Endothelial cell of umbilical vein (primary cell): ENCODE measurements at regions not wholly inside any gene's neighbourhood (a gene's known extent, or its start where the extent isn't known, plus 50 kb on each side); places are given as distances from the start of the nearest gene placed in this dataset.

ENCODE experiments used
- BruUV-seq: library from RNA; stranded (reverse); fragments of 400-500 nt; replicated peaks from 2 replicates; lab custom pipeline; 2021; lab: Mats Ljungman, UMichigan
- CTCF ChIA-PET: fragments of 300-600, 350-600 bp; sonication (Branson Sonifier 250); formaldehyde crosslinking; loops from one replicate; lab custom pipeline; 2021; ENCODE audit warnings: antibody characterized with exemption, inconsistent platforms; lab: Charles Lee
- POLR2A ChIA-PET: fragments of 300-600, 350-600 bp; sonication (Branson Sonifier 250); formaldehyde crosslinking; loops from one replicate; lab custom pipeline; 2021; ENCODE audit warnings: antibody characterized with exemption, inconsistent platforms; lab: Charles Lee
- DNase-seq: peaks from one replicate; pipeline ENCODE4 v3.0.0-alpha.2; 2011; ENCODE audit warnings: low read depth, low spot score
- FAIRE-seq: peaks from 2 replicates; lab custom pipeline; 2011; peaks lifted over from hg19 to GRCh38; lab: Jason Lieb, UNC
- H2AFZ ChIP-seq: 2 replicates; pipeline ENCODE4 v1.6.0; 2012; ENCODE audit warnings: low read depth, low read length, control low read depth, inconsistent platforms
- H3K27ac ChIP-seq: 2 replicates; pipeline ENCODE4 v1.5.1; 2011; ENCODE audit warnings: low read depth, mild to moderate bottlenecking, control low read depth, low read length, moderate library complexity; ENCODE audit not compliant: insufficient read depth
- H3K27me3 ChIP-seq, 2 experiments: 2 replicates each; pipeline versions ENCODE4 v1.6.0 to v1.6.1; 2011; ENCODE audit warnings: low read length in 2 of 2, mixed read lengths in 1 of 2; ENCODE audit not compliant: control insufficient read depth in 2 of 2, insufficient read depth in 2 of 2
- H3K36me3 ChIP-seq, 2 experiments: 2 replicates in 1 of 2; 3 replicates in 1 of 2; pipeline ENCODE4 v1.5.1; 2011; ENCODE audit warnings: low read length in 2 of 2, mild to moderate bottlenecking in 1 of 2, moderate library complexity in 1 of 2; ENCODE audit not compliant: control insufficient read depth in 2 of 2, insufficient read depth in 2 of 2; ENCODE audit errors: extremely low read depth in 1 of 2
- H3K4me1 ChIP-seq: 3 replicates; pipeline ENCODE4 v1.5.1; 2011; ENCODE audit warnings: mild to moderate bottlenecking, low read length; ENCODE audit not compliant: control insufficient read depth, insufficient read depth; ENCODE audit errors: extremely low read depth
- H3K4me2 ChIP-seq: 2 replicates; pipeline ENCODE4 v1.6.1; 2011; ENCODE audit warnings: low read length, control low read depth, mixed read lengths; ENCODE audit not compliant: insufficient read depth
- H3K4me3 ChIP-seq, 3 experiments: fragments of 200-600 bp in 1 of 3; sonication (generic), shearing (Covaris generic) in 1 of 3; replicated peaks in 1 of 3; 2 replicates each; pipeline ENCODE4 v1.5.1; 2011 to 2016; ENCODE audit warnings: control low read depth in 3 of 3, low read length in 3 of 3, mild to moderate bottlenecking in 2 of 3, inconsistent platforms in 1 of 3, low read depth in 1 of 3, moderate library complexity in 1 of 3; ENCODE audit not compliant: insufficient read depth in 1 of 3
- H3K79me2 ChIP-seq: 2 replicates; pipeline ENCODE4 v1.6.0; 2012; ENCODE audit warnings: low read length, inconsistent platforms; ENCODE audit not compliant: control insufficient read depth, insufficient read depth
- H3K9ac ChIP-seq: replicated peaks from 2 replicates; pipeline ENCODE3; 2011; ENCODE audit warnings: low read length, control low read depth; ENCODE audit not compliant: insufficient read depth; ENCODE audit errors: extremely low read depth
- H3K9me1 ChIP-seq: replicated peaks from 3 replicates; pipeline ENCODE4 v1.6.0; 2011; ENCODE audit warnings: mild to moderate bottlenecking, low read length; ENCODE audit not compliant: control insufficient read depth, insufficient read depth; ENCODE audit errors: extremely low read depth
- H3K9me3 ChIP-seq: replicated peaks from 2 replicates; pipeline ENCODE4 v1.5.1; 2012; ENCODE audit warnings: low read length, inconsistent platforms; ENCODE audit not compliant: control insufficient read depth, insufficient read depth
- H4K20me1 ChIP-seq: replicated peaks from 2 replicates; pipeline ENCODE3; 2011; ENCODE audit warnings: mild to moderate bottlenecking, low read length; ENCODE audit not compliant: control insufficient read depth, insufficient read depth; ENCODE audit errors: extremely low read depth
- CTCF ChIP-seq, 2 donors: IDR thresholded peaks; 1 replicate in 1 of 2; 2 replicates in 1 of 2; pipeline ENCODE4 v1.5.1; 2011; ENCODE audit warnings: low read length in 2 of 2, mild to moderate bottlenecking in 2 of 2, moderate library complexity in 2 of 2, control low read depth in 1 of 2, inconsistent platforms in 1 of 2, low read depth in 1 of 2; ENCODE audit not compliant: insufficient read depth in 1 of 2; ENCODE audit errors: extremely low read depth in 1 of 2
- EZH2 ChIP-seq: IDR thresholded peaks from 2 replicates; pipeline ENCODE4 v1.6.1; 2012; ENCODE audit warnings: borderline replicate concordance, low read depth, mild to moderate bottlenecking, moderate library complexity, low read length, inconsistent platforms; ENCODE audit not compliant: severe bottlenecking
- FOS ChIP-seq: IDR thresholded peaks from 2 replicates; pipeline ENCODE4 v1.6.1; 2011; ENCODE audit warnings: mild to moderate bottlenecking, low read length, moderate library complexity, borderline replicate concordance; ENCODE audit not compliant: insufficient read depth
- GATA2 ChIP-seq: IDR thresholded peaks from 2 replicates; pipeline ENCODE4 v1.7.0; 2011; ENCODE audit warnings: low read depth, mild to moderate bottlenecking, moderate library complexity, mixed read lengths, low read length; ENCODE audit not compliant: insufficient read length, insufficient read depth
- JUN ChIP-seq: IDR thresholded peaks from 2 replicates; pipeline ENCODE4 v1.6.1; 2011; ENCODE audit warnings: borderline replicate concordance, low read depth; ENCODE audit not compliant: insufficient read length, insufficient read depth
- MAX ChIP-seq: IDR thresholded peaks from 2 replicates; pipeline ENCODE4 v1.6.1; 2011; ENCODE audit not compliant: insufficient read depth, insufficient read length
- MYC ChIP-seq: IDR thresholded peaks from one replicate; pipeline ENCODE4 v1.6.1; 2011; ENCODE audit warnings: mild to moderate bottlenecking, low read depth, low read length
- POLR2A ChIP-seq: IDR thresholded peaks from 2 replicates; pipeline ENCODE4 v1.6.1; 2012; ENCODE audit warnings: low read depth, mild to moderate bottlenecking, control low read depth, low read length
- POLR2AphosphoS5 ChIP-seq: IDR thresholded peaks from 2 replicates; pipeline ENCODE4 v1.6.1; 2012; ENCODE audit warnings: low read depth, mild to moderate bottlenecking, control low read depth, low read length, moderate library complexity; ENCODE audit not compliant: insufficient read depth
- dilution Hi-C: fragments of 300-500 bp; cut with MboI; formaldehyde crosslinking; loops from one replicate; pipeline ENCODE4 v1.15.0; 2019; ENCODE audit warnings: low sequenced_read_pairs; ENCODE audit not compliant: extremely low pct_ligation_motif_present
- intact Hi-C: fragments of 100-400 bp; cut with micrococcal nuclease; formaldehyde crosslinking; loops from one replicate; pipeline ENCODE4 v1.10.0; 2022

GRCh38 chr2:66198873-66199272 lies 236.1 kb upstream of the MEIS1 start:
- Histone ChIP-seq H3K4me2 (no peak overlapping the region), H3K9ac (no peak overlapping the region), H3K27ac (no peak overlapping the region), H3K79me2 (no peaks in the 10 kb centered on the region), H4K20me1 (no peaks in the 10 kb centered on the region), H3K4me1 (no peaks in the 10 kb centered on the region), H3K36me3 (no peaks in the 10 kb centered on the region), H3K27me3 (no peaks in the 10 kb centered on the region), H3K9me1 (no peaks in the 10 kb centered on the region), H3K9me3 (no peaks in the 10 kb centered on the region), H3K4me3 (no peak overlapping the region), H2AFZ (no peak overlapping the region)
- BruUV-seq, result no TSS peak
- FAIRE-seq, result no peak
- ChIA-PET POLR2A (no interaction called here), CTCF (no interaction called here)
- no peak for DNase-seq
- intact Hi-C loops (no loop called here), dilution Hi-C loops (no loop called here)
- TF ChIP-seq EZH2 (no peak), MAX (no peak), FOS (no peak), MYC (no peak), POLR2A (no peak), POLR2AphosphoS5 (no peak), GATA2 (no peak), CTCF (IDR thresholded peaks at IDR 0.05; ENCODE audit: extremely low read depth in 1 of 2, insufficient read depth in 1 of 2, low read depth in 1 of 2, low read length in 2 of 2) (no peak), JUN (no peak)
